ENCODE measurements at regions not wholly inside any gene's neighbourhood (a gene's known extent, or its start where the extent isn't known, plus 50 kb on each side); places are given as distances from the start of the nearest gene placed in this dataset.

DNA sequence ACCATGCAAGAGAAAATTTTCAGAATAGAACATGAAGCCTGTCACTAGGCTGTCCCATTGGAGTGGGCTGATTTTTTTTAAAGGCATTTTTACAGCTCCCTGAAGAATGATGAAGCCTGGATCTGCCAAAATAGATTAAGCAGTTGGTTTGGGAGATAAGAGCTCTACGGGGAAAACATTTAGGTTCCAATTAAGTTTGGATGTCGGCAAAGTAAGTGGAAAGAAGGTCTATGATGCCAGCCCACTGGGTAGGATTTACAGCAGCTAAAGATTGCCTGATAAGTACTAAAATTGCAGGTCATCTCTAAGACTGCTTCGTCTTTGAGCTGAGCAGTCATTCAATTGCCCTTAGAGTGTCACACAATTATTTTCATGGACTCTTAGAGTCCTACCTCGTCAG is 939.2 kb upstream of the CELF2 start:
- DNase-seq (ENCODE audit: low read depth in 2 of 2) = no peak

DNA sequence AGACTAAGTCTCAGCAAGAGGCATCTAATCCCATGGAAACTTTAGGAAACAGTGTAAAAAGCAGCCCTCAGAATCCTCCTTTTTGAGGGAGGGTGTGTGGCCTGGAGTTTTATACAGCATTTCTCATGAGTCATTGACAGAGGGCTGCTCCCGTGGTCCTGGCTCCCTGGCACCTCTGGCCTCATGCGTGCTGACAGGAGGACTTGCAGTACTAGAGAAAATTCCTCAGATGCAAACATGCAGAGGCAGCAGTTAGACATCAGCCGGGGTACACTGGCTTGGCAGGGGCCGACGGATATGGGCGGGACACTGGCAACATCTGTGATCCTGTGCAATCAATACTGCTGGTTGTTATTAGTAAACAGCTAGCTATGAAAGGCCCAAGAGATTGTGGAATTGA is 925.1 kb upstream of the CELF2 start:
- no peak for DNase-seq (ENCODE audit: low read depth in 2 of 2)

DNA sequence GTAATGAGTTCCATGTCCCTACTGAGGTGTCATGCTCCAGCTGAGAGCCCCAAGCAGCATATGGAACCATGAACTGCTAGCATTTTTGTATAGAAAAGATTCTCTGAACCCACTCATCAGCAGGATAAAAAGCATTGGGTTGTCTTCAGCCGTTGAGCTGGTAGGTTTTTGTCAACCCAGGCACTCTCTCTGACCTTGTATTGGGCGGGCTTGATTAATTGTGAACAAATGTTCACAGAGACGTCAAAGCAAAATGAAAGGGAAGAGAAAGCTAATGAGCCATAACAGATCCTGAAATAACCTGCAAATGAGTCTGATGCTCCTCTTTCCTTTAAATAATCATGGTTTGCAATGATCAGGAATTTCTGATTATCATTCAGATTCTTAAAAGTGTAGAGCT is 924.7 kb upstream of the CELF2 start:
- no peak for DNase-seq (ENCODE audit: low read depth in 2 of 2)

DNA sequence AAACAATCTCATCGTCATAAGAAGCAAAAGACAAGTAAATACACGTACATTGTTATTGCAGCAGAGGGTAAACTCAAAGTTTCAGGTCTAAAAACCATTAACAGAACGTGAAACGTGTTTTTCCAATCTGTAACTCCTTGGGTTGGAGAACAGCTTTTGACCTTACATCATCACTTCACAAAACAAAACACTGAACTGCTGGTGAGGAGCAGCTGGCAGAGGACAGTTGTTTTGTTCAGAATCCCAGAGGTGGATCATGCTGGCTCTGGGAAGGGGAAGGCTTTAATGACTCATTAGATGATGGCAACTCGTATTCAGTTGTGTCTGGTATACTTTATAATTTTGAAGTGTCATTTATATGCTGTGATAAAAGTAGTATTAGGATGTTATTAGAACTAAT is 923.0 kb upstream of the CELF2 start:
- no peak for DNase-seq (ENCODE audit: low read depth in 2 of 2)

DNA sequence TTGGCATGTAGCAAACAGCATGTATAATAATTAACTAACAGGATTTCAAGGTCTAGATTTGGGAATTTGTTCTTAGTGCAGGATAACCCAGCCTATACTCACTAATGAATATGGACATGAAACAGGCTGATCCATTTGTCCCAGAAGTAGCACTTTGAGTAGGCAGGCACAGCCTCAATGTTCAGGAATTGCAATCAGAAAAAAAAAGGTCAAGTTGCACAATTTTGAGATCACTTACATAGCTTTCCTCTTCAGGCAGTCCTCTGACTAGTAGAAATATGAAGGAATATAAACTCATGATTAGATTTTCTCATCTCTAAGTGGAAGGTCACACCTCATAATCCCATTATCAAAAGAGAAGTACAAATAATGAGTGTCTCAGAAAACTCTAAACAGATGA is 921.4 kb upstream of the CELF2 start:
- no peak for DNase-seq (ENCODE audit: low read depth in 2 of 2)

DNA sequence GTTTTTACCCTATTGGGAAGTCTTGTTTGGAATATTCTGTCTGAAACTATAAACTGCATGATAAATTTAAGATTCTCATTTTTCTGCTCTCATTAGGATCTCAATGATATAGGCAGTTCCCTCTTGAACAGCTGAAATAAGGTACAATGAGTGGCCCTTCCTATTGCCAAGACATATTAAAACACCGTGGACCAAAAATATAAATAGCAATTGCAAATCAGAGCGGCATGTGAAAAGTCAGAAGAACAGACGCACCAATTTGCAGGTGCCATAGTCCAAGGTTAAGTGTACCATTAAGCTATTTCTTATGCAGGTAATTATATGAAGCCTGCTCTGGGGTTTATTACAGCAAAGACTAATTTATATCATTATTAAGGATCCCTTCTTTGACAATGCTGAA is 920.8 kb upstream of the CELF2 start:
- no peak for DNase-seq (ENCODE audit: low read depth in 2 of 2)

DNA sequence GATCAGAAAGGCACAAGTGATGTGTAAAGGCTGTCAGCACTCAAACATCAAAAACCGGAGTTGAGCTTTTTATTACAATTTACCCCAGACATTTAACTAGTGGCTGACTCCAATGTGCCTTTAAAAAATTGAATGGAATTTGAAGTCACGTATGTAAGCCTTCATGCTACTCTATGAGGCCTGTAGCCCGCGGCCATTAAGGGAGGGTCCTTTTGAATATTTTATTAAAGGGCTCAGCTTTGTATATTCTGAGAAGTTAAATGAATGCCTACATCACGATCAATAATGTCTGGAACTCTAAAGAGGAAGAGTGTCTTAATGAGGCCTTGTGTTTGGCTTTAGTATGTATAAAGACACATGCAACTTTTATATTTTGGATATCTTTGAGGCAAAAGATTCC is 916.6 kb upstream of the CELF2 start:
- DNase-seq (ENCODE audit: low read depth in 2 of 2) = no peak

DNA sequence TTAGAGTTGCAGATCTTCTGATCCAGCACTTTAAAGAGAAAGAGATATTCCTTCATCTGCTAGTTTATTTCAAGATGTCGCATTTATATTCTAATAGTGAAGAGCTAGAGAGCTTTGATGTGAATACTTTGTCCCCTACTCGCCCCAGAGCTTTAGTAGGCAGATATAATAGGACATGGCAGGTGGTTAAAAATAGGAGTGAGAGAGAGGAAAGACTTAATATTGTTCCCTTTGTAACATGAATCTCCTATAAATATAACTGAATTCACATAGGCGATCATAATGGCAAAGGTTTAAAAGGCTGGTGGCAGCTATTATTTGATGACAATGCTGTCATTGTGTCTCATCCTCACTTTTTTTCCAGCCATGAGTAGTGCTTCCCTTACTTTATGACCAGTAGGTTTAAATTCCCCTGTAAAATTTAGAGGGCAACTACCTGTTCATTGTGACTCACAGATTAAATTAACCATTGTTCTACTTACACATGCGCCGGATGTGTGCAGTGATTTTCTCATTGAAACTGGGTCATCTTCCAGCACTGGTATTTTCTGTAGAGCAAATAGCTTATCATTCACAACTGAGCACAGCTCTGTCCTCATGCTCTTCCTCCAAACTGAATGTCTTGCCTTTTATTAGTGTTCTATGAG is 906.7 kb upstream of the CELF2 start:
- no peak for DNase-seq (ENCODE audit: low read depth in 2 of 2)

DNA sequence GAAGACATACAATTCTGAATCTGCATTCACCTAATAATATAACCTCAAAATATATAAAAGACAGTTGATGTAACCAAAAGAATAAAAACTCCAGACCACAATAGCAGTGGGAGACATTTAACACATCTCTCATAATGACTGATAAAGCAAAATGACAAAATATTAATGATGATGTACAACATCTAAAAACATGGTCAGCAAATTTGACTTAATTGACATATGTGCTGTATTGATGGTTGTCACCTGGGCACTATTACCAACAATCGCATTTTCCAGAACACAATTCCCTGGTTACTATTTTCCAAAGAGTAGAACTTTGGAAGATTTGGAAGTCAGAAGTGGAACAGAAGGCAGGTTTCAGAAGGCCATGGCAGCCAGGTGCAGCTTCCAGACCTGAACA is 899.5 kb upstream of the CELF2 start:
- DNase-seq (ENCODE audit: low read depth in 2 of 2) = no peak

DNA sequence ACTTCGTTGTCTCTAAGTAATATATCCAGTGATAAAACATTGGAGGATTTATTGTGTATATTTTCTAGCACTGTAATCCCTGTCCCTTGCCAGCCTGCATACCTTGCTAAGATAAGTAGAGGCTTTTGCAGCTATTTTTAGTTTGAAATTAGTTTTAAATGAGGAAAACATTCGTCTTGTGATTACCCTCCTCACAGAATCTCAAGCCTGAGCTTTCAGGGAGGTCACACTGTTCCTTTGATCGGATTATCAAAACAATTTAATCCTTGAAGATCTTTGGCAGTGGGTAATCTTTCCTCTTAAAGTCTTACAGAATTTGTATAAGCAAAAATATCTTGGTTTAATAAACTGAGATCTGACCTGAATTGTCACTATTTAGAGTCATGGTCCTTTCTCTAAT is 897.0 kb upstream of the CELF2 start:
- no peak for DNase-seq (ENCODE audit: low read depth in 2 of 2)

DNA sequence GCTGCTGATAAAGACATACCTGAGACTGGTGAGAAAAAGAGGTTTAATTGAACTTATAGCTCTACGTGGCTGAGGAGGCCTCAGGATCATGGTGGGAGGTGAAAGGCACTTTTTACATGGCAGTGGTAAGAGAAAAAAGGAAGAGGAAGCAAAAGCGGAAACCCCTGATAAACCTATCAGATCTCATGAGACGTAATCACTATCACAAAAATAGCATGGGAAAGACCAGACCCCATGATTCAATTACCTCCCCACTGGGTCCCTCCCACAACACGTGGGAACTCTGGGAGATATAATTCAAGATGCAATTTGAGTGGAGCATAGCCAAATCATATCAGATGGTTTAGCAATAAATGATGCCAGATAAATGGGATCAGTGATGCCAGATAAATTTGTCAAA is 892.0 kb upstream of the CELF2 start:
- no peak for DNase-seq (ENCODE audit: low read depth in 2 of 2)

DNA sequence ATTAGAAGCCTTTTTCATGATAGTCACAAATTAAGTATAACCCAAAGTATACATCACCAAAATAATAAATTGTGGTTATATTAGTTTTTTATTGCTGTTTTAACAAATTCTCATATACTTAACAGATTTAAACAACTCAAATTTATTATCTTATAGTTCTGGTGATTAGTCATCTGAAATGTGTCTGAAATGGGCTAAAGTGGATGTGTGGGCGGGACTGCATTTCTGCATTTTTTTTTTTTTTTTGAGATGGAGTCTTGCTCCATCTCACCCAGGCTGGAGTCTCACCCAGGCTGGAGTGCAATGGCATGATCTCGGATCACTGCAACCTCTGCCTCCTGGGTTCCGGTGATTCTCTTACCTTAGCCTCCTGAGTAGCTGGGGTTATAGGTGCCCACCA is 891.5 kb upstream of the CELF2 start:
- DNase-seq (ENCODE audit: low read depth in 2 of 2) = no peak

DNA sequence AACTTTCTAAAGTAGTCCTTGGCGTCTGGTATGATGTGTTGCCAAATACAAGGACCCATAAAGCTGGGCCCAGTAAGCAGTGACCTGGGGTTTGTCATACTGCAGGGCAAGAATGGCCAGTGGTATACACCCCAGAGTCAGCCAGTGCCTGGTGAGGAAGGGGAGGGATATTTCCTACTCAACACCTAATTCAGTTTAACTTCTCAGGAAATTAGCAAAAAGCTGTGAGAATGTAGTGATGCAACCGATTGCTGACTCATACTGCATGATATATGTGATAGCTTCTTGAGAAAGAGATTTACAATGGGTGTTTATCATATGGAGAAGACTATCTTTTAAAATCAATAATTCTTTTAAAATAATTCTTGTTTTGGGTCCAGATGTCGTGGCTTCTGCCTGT is 889.3 kb upstream of the CELF2 start:
- DNase-seq (ENCODE audit: low read depth in 2 of 2) = no peak

DNA sequence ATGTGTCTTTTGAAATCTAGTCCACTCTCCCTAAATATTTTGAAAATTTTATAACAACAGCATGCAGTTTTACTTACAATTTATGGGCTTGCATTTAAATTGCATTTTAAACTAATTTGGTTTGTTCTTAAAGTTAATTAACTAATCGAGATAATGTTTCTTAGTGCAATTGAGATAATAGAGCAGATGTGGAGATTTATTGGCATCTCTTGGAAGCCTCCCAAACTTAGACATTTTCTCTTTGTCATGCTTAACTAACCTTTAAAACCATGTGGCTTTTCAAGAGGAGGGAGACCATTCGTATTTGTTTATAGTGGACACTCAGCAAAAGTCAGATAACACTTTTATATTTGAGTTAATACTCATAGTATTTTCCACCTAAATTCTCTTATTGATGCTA is 887.0 kb upstream of the CELF2 start:
- no peak for DNase-seq (ENCODE audit: low read depth in 2 of 2)

DNA sequence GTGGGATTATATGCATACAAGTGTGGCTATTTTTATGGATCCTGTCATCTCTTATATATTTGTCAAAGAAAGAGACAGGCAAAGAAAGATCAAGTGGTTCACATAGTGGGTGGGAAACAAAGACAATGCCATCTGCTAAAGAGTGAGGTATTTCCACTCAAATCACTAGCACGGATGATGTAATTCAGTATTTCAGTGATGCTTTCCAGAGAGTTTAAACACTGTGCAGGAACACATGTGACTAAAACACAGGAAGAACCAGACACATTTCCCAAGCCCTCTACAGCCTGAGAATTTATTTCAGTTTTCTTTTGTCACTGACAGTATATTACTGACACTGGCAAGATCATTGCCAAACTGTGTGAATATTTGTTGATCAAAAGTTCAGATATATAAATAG is 885.7 kb upstream of the CELF2 start:
- DNase-seq (ENCODE audit: low read depth in 2 of 2) = no peak

DNA sequence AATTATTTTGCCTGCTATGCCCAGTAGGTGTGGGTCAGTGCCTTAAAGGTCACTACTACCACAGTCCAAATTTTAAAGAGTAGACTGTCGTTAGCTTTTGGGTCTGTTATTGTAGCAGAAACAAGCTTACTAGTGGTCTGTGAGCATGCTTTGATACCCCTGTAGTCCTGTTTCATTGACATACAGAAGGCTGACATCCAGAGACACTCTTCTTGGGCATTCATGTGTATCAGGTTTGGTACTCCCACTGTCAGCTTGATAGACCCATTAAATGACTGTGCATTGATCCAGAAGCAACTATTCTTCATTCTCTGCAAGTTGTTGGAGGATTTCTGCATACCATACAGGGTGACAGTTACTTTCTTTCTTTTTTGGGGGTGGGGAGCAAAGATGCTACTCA is 884.4 kb upstream of the CELF2 start:
- no peak for DNase-seq (ENCODE audit: low read depth in 2 of 2)

DNA sequence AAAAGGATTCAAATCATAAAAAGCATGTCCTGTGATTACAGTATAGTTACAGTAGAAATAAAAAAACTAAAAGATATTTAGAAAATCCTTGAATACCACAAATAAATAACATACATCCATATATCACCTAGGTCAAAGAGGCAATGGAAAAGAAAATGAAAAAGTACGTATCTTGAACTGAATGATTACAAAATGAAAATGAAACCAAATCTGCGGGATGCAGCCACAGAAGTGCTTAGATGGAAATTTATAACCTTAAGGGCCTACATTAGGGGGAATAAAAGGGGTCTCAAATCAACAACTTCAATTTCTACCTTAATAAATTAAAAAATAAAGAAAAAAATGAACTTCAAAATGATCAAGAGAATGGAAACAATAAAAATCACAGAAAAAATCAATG is 879.0 kb upstream of the CELF2 start:
- no peak for DNase-seq (ENCODE audit: low read depth in 2 of 2)

DNA sequence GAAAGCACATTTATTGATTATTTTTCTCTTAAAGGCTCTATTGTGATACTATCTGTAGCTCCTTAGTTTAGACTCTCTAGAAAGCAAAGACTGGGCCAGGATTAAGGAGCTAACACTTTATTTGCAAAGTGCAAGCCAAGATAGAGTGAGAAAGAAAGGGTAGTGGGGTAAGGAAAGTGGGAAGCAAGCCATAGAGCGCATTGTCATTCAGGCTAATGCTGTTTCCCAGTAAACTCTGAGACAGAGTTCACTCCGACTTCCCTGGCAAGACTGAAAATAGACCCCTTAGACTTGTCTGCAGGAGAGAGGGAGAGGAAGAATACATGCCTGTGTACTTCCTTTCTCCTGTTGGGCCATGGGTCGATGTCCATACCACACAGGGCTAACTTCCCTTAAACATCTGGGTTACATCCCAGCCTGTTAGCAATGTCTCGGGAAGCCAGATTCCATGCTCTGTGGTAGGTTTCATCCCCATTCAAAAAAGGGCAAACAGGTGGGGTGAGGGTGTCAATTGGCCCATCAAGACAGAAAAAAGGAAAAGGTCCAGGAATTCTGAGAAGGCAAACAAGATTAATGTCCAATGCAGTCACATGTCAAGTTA is 875.8 kb upstream of the CELF2 start:
- no peak for DNase-seq (ENCODE audit: low read depth in 2 of 2)

DNA sequence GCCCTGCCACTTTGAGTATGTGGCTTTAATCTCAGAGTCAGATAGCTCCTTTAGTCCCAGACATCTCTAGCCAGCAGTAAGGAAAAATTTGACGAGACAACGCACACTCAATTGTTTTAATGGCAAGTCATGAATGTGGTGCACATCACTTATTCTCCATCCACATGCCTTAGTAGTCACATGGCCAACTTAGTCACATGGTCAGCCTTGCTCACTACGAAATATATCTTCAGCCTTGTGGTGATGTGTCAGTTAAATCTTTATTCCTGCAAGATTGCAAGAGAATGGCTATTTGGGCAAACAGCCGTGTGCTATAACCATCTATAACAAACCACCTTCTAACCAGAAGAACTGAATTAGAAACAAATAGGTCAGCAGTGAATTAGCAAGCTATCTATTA is 871.1 kb upstream of the CELF2 start:
- no peak for DNase-seq (ENCODE audit: low read depth in 2 of 2)

DNA sequence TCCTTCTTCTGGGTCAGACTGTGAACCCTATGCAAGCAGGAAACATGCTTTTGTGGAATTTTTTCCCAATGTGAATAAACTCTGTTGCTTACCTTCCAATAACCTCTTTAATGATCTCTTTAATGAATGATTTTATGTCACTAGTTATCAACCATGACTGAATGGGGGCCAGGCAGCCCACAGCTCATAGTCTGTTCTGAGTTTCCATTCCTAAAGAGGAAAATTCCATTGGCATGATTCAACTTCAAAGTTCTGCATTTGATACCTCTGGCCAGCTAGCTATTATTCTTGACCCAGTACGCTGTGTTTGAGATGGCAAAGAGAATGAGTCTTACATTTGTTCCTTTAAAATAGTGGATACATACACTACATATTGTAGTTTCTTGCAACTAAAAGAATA is 867.8 kb upstream of the CELF2 start:
- DNase-seq (ENCODE audit: low read depth in 2 of 2) = no peak

DNA sequence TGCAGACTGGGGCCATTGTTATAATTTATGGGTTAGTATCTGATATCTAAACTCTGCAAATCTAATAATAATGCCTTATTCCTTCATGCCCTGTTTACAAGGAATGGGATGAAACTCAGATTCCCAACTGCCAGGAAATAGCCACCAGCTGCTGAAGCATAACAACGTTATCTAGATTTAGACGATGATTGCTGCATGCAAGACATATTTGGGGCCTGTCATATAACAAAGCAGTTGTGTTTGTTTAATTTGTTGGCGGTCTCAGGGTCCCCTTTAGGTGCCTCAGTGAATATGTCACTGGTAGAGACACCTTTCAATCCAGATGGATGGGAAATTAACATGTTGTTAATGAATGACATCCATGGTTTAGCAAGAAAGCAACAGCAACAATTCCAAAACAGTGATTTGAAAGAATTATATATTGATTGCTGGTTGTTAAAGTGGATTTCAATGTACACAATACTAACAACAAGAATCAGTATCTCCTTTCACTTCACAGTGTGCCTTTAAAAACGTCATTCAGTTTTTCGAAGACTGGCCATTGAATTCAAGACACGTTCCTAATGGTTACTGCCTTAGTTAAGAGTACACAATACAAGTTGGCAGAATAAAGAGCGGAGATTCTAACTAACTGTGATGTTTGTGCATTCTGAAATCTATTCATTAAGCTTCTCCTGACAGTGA is 860.6 kb upstream of the CELF2 start:
- DNase-seq (ENCODE audit: low read depth in 2 of 2) = no peak

DNA sequence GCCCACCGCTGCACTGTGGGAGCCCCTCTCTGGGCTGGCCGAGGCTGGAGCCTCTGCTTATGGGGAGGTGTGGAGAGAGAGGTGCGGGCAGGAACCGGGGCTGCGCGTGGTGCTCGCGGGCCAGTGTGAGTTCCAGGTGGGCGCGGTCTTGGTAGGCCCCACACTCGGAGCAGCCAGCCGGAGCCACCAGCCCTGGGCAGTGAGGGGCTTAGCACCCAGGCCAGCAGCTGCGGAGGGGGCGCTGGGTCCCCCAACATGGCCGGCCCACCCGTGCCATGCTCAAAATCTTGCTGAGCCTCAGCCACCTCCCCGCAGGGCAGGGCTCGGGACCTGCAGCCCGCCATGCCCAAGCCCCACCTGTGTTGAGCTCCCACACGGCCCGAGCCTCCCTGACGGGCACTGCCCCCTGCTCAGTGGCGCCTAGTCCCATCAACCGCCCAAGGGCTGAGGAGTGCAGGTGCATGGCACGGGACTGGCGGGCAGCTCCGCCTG is 856.8 kb upstream of the CELF2 start:
- DNase-seq (ENCODE audit: low read depth in 2 of 2) = no peak

DNA sequence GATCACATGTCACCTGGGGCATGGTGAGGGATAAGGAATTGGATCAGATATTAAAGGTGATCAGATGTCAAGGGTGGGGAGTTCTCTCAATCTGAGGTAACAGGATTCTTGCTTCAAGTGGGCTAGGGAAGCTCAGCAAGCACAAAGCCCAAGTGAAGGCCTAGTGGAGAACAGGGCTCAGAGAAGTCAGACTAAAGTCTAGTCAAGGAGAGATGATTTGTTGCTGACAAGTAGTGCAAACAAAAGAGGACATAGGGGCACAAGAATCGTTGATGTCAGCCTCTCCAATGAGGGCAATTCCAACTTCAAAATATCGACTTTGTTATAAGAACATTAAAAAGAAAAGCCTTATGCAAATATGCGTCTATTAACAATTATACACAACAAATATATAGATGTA is 852.8 kb upstream of the CELF2 start:
- no peak for DNase-seq (ENCODE audit: low read depth in 2 of 2)
